ENCODE measurements at regions not wholly inside any gene's neighbourhood (a gene's known extent, or its start where the extent isn't known, plus 50 kb on each side); places are given as distances from the start of the nearest gene placed in this dataset.

DNA sequence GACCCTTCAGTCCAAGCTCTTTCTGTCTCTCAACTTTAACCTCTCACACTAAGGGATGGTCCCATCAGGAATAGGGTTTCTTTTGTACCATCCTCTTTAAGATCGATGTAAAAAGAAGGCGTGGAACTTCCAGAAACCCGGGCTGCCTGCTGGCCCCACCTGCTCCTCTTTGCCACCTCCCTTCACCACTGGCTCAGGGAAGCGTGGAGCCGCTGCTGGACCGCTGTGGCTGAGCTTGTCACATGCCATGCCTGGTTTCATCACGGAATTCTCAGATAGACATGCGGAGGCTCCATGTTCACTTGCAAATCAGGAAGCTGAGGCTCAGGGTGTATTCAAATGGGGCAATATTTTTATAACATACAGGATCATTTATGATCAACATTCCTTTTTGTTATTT lies 399.7 kb downstream of the BRD1 start:
- ATAC-seq, result no peak

DNA sequence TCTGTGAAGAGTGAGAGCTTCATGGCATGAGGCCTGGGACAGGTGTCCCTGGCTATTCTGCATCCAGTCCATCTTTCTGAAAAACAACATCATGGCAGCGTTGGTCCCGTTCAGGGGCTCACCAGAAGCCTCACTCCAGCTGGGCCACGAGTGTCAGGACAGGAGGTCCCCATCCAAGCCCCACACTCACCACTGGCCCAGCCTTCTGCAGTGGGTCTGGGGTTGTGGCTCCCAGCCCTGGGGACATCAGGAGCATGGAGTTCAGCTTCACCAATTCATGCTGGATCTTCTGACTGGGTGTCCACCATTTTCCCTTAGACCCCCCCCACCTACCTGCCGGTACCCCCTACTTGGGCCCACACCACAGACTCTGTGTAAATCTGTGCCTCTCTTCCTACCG lies 400.3 kb downstream of the BRD1 start:
- ATAC-seq, result no peak

DNA sequence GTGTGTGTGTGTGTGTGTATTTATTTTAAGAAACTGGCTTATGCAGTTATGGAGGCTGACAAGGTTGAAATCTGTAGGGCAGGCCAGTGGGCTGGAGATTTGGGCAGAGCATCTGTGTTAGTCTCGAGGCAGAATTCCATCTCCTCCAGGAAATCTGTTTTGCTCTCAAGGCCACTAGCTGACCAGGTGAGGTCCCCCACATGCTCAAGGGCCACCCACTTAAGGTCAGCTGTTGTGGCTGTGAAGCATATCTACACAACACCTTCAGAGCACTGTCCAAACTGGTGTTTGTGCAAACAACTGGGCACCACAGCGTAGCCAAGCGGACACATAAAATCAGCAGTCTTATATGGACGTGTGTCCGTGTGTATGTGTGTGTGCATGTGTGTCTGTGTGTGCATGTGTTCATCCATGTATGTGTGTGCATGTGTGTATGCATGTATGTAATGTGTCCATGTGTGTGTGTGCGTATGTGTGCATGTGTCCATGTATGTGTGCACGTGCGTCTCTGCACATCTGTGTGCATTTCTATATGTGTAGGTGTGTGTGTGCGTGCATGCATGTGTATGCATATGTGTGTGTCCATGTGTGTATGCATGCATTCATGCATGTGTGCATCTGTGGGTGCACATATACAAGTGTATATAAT lies 400.9 kb downstream of the BRD1 start:
- ATAC-seq, result no peak

DNA sequence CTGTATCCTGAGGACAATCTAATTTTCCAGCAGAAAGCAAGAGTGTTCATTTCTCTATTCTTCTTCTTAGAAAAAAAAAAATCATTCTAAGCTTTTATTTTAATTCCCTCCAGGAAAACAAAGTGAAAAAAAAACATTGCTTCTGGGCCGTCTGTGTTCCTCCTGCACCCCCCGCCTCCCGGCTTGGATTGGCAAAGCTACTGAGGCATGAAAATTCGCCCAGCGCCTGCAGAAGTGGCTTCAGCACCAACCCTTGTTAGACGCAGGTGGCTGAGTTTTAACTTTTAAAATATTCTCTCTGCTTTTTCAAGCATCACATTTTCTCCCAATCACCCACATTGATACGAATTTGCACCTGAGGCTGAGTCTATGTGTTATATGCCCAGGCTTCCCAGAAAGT lies 401.6 kb downstream of the BRD1 start:
- no peak for ATAC-seq

DNA sequence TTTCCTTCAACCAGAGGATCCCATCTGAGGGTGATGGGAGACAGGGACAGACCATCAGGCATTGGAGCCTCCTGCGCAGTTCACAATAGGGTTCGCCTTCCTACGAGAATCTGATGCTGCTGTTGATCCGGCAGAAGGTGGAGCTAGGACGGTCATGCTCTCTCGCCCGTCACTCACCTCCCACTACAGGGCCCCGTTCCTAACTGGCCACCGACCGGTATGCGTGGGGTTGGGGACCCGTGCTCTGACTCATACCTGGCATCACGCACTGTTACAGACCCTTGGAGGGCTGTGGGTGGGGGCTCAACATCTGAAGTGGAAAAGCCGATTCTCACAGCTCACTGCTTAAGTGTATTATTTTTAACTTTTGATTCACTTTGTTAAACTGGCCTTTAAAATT lies 402.3 kb downstream of the BRD1 start:
- no peak for ATAC-seq

DNA sequence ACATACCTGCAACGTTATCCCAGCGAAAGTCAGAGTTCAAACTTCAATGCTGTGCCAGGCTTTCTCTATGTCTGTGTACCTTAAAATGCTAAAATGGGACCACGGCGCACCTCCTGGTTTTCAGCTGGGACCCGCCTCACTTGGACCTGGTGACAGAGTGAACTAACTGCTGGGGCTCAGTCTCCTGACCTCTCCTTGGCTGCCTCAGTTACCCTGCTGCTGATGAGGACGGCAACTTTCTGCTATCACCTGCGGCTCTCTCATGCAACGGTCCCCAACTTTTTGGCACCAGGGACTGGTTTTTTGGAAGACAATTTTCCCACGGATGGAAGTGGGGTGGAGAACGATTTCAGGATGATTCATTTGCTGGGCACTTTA lies 402.8 kb downstream of the BRD1 start:
- ATAC-seq, result no peak

DNA sequence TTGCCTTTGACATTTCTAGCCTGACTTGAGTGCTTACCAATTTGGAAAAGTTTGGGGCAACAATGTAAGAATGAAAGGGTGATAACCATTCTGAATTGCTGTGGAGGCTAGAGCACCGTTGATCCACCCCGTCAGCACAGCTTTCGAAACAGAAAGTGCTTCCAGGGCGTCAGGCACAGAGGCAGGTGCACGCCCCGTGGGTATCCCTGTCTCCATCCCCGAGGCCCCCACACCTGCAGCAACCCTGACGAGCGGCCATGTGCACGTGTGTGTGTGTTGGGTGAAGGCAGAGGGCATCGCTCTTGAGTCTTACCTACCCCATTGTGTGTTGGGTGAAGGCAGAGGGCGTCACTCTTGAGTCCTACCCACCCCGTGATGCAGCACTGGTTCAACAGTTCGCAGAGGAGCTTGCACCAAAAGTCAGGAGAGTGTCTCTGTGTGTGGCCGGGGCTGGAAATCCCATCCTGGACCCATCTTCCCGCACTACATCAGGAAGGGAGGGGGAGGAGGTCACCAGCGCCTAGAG lies 404.5 kb downstream of the BRD1 start:
- ATAC-seq, result no peak

DNA sequence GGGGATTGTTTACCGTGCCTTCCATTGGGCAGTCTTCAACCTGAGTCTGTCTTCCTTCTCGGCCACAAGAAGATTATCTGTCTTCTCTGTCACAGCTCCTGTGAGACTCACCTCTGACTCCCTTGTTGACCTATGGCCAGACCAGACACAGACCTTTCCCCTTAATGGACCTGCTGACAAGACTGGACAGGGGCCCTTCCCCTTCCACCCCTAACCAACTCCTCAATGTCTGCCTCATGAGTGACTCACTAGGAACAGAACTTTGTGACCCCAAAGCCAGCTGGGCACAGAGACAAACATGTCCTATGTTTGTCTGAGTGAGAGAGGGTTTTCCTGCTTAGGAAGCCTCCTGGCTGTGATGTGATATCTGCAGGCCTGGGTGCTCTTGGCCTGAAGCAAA lies 405.0 kb downstream of the BRD1 start:
- no peak for ATAC-seq

DNA sequence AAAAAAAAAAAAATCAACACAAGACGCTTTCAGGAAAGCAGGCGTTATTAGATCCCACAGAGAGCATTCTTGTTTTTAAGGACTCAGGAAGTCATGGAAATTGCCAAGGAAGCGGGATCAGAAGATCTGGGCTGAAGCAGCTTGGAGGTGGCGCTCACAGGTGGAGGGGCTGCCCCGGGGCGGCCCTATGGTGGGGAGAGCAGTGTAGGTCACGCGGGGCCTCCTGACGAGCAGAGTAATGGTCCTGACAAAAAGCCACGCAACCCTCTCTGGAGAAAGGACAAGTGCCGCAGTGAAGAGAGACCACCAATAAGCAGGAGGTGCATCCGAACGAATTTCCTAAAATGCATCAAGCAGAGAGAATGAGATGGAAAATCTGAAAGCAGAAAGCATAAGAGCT lies 407.0 kb downstream of the BRD1 start:
- ATAC-seq, result no peak

DNA sequence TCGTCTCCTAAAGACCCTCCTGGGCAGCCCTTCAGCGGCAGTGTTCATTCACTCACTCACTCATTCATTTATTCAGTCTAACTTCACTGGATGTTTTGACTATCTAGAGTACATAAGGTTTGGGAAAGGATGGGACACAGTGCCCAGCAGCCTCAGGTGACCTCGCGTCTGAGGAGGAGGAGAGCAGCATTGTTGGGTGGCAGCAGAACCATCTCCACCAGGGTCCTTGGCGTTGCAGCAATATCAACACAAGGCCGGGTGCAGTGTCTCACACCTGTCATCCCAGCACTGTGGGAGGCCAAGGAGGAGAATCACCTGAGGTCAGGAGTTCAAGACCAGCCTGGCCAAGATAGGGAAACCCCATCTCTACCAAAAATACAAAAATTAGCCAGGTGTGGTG lies 408.0 kb downstream of the BRD1 start:
- ATAC-seq, result no peak

DNA sequence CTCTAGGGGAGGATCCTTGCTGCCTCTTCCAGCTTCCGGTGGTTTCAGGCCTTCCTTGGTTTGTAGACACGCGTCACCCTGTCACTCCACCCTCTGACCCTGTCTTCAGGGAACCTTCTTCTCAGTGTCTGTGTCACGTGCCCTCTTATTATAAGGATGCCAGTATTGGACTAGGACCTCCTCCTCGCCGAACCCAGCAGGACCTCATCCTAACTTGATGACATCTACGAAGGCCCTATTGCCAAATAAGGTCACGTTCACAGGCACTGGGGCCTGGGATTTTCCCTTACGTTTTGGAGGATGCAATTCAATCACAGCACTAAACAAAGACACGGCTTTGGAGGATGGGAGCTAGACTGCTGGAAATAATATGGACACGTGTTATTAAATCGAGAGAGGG lies 408.7 kb downstream of the BRD1 start:
- no peak for ATAC-seq

DNA sequence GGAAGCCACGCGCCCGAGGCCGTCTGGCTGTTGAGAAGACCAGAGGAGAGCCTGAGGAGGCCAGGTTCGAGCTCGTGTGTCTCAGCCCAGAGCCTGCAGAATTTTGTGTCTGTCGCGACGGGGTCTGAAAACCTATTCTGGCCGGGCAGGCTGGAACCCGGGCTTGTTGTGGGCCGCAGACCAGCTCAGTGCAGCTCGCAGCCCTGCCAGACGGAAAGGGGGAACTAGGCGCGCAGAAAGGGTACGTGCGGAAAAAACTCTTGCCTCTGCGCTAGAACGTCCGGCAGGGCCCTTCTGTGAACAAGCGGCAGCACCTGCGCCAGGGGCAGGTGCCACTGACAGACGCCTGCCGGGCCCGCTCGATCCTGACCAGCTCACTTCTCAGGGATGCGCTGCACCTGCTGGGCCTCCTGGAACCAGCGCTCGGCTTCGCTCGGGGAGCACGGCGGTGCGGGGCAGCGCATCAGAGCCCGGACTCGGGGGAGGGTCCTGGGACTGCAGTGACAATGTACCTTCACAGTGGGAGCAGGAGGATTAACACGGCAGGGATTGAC lies 409.3 kb downstream of the BRD1 start:
- ATAC-seq, result no peak

DNA sequence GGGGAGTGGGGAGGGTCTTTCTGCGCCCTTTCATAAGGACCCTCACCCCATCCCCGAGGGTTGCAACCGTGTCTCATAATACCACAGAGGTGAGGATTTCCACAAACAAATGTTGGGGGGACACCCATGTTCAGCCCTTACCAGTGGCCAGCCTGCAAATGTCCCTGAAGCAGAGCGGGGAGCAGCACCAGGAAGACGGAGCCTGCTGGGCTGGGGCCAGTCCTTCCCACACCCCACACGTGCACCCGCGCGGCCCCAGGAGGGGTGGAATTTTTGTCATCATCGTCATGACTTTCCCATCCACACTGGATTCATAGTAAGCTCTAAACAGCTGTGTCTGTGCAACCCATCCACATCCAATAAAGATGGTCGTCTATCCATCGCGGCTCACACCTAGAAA lies 409.8 kb downstream of the BRD1 start:
- ATAC-seq, result no peak

DNA sequence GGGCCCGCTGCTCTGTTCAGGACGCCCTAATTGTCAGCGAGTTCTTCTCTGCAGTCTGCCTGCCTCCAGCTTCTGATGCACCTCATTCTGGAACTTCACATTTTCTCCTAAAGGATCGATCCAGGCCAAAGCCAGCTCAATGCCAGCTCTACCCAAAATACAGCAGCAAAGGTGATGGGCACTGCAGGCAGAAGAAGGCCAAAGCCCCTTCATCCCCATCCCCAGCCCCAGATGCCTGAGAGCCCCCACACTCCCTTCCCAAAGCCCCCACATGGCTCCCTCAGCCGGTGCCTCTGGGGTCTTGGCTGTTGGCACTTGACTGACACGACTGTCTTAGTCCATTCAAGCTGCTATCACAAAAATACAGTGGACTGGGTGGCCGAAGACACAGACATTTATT lies 410.3 kb downstream of the BRD1 start:
- ATAC-seq, result no peak

DNA sequence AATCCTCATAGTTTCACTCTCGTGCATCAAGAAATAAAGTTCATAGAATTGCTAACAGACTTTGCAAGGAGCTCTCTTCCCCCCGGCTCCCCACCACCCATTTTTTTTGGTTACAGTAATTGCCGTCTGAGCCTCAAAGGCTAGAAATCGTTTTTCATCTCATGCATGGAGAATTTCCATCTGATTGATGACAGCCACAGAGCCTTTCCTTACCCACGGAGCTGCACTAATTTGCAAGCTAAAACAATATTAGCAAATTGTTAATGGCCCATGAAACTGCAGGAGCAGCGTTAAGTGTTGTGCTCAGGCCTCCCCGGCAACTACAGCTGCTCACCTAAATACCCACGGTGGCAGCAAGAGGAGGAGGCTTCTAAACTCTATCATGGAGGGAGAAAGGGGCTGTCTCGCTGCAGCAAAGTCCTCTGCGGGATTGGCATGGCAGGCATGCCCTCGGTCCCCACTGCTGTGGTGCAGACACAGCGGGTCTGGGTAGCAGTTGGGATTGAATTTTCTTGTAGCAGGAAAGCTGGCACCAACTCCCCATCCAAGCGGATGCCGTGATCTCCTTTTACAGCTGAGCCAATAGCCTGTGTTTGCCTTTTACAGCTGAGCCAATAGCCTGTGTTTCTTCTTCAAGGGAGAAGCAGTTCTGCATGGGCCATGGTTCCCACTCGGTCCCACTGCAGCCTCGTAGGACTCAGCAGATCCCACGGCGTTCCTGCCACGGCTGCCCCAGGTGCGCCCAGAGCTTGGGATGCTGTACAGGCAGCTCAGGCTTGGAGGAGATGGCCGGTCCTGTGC lies 412.3 kb downstream of the BRD1 start:
- ATAC-seq, result no peak

DNA sequence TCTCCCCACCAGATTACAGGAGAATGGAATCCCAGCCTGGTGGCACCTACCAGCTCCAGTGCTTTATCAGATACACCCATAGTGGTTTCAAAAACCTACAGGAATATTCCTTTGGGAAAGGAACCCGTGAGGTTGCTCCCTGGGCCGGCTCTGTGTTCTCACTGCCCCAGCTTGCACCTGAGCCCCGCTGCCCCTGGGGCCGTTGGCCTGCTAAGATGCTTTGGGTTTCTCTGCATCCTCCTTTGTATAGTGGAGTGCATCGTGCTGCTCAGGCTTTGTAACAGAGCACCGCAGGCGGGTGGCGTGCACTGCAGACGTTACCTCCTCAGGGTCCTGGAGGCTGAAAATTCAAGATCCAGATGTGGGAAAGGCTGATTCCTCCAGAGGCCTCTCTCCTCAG lies 414.1 kb downstream of the BRD1 start:
- no peak for ATAC-seq

DNA sequence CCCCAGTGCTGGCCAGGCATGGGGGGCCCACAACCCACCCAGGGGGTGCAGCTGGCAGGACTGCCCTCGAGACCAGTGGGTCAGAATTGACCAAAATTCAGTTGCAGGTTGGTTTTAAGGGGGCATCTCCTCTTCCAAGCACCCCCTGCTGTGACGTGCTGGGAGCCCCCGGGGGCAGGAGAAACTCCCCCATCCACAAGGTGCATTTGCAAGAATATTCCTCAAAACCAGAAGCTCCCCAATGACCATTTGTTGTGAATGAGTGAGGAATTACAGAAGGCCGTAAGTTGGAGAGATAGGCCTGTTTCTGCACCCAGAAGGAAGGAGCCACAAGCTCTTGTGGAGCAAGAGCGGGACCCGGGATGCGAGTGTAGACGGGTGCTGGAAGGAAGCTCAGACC lies 414.5 kb downstream of the BRD1 start:
- no peak for ATAC-seq

DNA sequence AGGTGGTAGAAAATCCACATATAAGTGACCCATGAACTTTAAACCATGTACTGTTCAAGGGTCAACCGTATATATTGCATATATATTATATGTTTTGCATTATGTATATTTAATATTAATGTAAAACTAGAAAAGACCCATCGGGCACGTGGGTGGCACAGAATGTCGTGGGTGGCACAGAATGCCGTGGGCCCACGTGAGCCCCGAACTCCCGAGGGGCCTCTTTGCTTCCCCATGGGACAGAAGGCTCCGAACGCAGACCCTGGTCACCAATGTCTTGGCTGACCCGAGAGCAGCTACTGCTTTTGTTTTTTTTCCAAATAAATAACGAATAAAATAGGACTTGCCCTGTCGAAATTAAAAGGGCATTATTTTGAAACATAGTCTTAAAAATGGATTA lies 415.4 kb downstream of the BRD1 start:
- ATAC-seq, result no peak

DNA sequence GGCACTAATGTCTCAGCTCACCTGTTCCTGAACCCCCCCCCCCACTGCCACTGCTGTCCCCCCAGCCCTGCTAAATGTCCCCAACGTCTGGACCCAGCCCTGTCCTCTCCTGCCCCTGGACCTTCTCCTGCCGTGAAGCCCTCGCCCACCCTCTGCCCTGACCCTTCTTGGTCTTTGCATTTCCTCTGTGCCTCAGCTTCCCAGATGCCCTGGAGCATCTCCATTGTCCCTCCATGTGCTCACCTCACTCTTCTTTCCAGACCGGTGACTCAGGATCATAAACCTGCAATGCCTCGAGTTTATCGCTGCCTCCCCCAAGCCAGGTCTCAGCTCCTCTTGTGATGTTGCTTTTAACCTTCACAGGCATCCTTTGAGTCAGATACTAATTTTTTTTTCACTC lies 416.4 kb downstream of the BRD1 start:
- ATAC-seq, result no peak

DNA sequence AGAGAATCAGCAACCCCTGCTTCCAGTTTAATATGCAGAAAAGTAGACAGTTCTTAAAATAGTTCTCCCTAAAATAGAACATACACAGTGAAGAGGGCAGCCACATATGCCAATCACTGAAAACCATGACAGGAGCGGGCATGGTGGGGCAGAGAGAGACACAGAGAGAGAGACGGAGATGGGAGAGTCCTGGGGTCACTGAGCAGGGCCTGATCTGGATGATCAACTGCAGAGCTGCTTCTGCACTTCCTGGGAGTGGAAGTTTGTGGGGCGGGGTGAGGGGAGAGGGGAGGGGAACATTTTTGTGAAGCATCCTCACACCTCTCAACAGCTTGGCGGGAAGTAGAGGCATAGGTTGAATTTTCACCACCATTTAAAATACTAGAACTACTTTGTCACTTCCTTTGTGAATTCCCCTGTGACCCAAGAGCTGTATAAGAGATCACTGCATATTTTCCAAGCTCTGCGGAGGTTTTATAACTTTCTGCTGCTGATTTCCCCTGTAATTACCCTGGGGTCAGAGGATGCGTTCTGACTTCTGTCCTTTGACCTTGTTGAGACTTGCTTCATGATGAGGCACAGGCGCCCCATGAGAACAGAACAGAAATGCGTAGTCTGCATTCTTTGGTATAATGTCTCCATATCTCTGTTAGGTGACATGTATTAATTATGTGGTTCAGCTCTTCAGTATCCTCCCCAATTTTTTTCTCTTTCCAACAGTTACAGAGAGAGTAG lies 419.4 kb downstream of the BRD1 start:
- no peak for ATAC-seq

DNA sequence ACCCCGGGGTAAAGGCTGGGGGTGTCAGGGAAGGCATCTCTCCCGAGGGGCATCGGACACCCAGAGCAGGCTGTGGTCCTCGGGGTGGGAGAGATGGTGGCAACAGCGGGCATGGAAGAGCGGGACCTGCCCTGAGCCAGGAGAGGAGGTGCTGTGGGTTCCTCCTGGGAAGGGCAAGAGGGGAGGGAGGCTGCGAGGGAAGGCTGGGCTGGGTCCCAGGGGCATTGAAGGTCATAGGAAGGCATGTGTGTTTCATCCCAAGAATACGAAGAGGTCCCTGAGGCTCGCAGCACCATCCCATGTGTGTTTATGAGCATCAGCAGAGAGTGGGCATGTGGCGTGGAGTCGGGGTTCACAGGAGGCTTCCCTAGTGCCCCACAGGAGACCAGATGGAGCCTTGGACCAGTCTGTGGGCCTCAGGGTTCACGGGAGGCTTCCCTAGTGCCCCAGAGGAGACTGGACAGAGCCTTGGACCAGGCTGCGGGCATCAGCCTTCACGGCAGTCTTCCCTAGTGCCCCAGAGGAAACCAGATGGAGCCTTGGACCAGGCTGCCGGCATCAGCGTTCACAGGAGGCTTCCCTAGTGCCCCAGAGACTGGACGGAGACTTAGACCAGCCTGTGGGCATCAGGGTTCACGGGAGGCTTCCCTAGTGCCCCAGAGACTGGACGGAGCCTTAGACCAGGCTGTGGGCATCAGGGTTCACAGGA lies 420.6 kb downstream of the BRD1 start:
- no peak for ATAC-seq

DNA sequence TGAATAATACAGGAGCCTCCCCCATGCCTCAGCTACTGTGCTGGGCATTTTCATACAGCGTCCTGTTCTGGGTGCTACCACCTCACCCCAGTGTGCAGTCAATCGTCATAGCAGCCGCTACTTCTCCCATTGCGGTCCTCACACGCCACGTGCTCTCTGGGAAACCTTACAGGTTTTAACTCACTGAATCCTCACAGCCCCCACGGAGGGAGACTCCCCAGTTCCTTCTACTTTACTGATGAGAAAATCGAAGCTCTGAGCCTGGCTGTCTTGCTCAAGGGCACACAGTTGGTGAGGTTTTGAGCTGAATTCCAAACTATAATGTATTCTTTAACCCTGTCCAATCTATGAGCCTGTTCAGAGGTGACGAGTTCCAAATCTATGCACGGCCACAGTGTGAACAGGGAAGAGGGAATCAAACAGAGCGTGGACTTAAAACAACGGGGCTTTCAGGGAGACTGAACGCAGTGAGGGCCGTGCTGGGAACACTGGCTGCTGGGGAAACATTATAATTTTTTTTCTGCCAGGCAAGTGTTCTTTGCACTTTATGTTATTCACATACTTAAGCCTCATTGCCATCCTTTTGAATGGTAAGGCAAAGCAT lies 421.5 kb downstream of the BRD1 start:
- no peak for ATAC-seq

Data from activated CD4-positive, CD25-positive, alpha-beta regulatory T cell treated with anti-CD3 and anti-CD28 coated beads, Interleukin-2, amount 50 U/mL, for 24 hours (primary cell).